HK-2 (cell line): ENCODE measurements at regions not wholly inside any gene's neighbourhood (a gene's known extent, or its start where the extent isn't known, plus 50 kb on each side); places are given as distances from the start of the nearest gene placed in this dataset.

Experiments
- DNase-seq: peaks from one replicate; pipeline ENCODE4 v3.0.0-alpha.2; 2018; ENCODE audit not compliant: unreplicated experiment

DNA sequence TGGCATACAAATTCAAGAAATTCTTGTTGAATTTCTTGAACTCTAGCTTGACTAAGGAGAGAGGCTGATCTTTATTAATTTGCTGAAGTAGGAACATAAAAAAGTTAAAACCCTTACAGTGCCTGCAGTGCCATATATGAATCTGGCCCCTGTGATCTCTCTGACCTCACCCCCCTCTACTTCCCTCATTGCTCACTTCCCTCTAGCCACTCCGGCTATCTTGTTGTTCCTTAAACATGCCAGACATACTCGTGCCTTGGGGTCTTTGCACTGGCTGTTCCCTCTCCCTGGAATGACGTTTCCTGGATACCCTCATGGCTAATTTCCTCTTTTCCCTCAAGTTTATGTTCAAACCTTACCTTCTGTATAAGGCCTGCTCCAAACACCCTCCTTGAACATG is 246.3 kb upstream of the SIX2 start:
- DNase-seq, result no peak

DNA sequence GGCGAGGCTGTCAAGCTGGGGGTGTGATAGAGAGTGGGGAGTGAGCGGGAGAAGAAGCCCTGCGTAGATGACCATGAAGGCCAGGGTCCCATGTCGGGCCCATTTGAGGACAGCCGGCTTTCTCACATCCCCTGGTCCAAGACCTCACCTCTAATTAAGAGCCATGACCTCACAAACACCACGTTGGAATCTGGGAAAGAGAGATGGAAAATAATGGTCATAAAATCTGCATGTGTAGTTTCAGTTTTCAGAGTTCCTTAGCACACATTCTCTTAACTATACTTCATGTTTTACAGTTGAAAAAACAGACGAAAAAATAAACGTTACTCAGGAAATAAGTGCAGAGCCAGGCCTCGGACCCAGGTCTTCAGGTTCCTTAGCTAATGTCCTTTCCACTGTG is 244.8 kb upstream of the SIX2 start:
- DNase-seq, result no peak

- DNase-seq, result no peak
Measured at GRCh38 chr2:45253151-45253550, 243.9 kb upstream of the SIX2 start.

- no peak for DNase-seq
Measured at GRCh38 chr2:45250176-45250575, 240.9 kb upstream of the SIX2 start.

DNA sequence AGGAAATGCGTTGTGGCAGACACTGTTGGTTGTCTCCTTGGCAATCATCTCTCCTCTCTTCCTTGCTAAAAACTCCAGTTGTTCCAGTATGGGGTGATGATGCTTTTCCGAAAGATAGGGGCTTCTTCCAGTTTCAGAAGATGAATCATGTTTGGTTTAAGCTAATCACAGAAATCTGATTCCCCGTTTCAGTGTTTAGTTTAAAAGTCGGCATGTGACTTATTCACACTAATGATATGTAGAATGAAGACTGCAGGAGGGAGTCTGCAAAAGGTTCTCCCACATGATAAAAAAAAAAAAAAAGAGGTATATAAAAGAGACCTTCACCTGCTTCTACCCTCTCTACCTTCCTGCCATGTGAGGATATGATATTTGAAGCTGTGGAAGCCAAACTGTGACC is 239.0 kb upstream of the SIX2 start:
- DNase-seq, result no peak

GRCh38 chr2:45244928-45245327 is 235.7 kb upstream of the SIX2 start:
- DNase-seq, result no peak

GRCh38 chr2:45242161-45242741 is 233.0 kb upstream of the SIX2 start:
- no peak for DNase-seq

DNA sequence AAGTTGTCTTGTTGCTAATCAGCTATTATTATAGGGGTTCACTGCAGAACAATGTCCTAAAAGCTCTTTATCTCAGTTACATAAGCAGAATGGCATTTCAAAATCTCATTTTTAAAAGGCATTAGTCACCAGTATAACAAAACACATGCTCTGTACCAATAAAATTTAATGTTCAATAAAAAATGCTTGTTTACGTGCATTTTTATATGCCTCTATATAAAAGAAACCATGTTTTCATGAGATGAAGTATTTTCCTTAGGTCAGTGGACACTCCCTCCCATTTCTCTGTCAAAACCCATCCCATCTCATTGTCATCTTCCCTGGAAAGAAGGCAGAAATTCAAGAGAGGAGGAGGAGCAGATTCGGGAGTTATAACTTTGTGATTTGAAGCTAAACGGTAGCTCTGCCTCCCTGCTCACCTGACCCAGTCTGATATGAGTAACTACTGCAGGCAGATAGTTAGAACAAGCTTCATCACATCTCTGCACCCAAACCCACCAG is 231.9 kb upstream of the SIX2 start:
- no peak for DNase-seq

DNA sequence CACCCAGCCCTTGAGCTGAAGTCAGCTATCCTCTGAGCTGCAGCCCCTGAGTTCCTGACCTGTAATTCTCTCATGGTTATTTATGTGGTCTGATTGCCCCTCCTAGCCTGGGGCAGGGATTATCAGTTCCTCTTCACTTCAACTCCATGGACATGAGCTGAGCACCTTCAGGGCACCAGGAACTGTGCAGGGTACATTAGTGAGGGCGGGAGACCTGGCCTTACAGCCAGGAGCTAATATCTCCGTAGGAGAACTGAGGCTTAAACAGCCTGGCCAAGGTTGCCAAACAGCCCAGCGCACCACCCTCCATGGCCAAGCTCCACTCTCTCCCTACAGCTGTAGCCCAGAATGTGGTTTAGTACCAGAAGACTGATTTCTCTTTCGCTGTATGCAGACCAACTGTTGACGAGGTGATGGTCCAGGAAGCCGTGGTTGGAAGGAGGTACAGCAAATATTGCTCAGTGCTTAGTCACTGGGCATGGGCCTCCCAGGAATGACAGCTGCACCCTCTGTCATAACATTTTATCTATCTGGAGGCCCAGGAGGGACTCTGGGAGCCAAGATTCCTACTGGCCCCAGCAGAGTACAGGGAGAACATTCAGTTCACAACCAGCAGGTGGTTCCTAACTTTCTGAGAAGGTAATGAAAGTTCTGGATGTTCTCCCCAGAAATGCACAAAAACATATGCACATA is 228.7 kb upstream of the SIX2 start:
- peak; percentile 53 for DNase-seq

DNA sequence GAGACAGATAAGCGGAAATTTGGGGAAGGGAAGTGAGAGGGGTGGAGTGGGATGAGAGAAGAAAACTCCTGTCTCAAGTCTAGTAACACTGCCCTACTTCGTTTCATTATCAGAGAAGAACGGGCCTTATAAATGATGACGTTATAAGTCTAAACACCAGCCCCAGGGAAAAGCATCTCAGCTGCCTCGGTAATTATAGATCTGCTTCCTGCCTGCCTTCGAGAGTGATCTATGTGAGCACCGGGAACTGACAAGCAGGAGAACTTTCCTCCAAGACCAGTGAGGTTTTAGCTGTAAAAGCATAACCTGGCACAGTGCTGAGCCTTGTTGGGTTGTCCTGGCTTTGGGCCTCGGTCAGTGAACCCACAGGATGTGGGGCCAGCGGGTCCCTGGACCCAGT is 227.9 kb upstream of the SIX2 start:
- DNase-seq, result no peak

DNA sequence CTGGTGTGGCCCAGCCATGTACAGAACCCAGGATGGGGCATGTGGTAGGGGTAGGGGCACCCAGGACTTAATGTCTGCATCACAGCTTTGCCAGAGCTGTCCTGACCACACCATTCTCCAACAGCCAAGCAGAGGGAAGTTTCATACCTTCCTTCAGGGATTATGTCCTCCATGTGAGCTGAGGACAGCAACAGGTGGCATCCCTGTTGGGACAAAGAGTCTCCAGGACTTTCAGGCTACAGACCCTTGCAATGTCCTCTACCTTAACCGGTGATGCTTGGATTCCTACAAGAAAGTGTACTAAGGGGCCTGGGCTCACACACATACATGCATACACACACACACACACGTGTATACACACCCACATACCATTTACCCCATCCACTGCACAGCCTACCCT is 227.0 kb upstream of the SIX2 start:
- DNase-seq, result no peak

DNA sequence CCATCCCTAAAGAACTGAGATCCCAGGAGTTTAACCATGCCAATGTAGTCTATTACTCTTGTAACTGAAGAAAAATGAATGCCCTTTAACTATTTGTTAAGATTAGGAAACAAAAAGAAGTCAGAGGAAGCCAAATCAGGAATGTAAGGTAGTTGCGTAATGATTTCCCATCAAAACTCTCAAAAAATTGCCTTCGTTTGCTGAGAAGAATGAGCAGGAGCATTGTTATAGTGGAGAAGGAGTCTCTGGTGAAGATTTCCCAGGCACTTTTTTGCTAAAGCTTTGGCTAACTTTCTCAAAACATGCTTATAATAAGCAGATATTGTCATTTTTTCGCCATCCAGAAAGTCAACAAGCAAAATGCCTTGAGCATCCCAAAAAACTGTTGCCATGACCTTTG is 224.0 kb upstream of the SIX2 start:
- DNase-seq, result no peak

- no peak for DNase-seq
Measured at GRCh38 chr2:45232818-45233217, 223.6 kb upstream of the SIX2 start.

DNA sequence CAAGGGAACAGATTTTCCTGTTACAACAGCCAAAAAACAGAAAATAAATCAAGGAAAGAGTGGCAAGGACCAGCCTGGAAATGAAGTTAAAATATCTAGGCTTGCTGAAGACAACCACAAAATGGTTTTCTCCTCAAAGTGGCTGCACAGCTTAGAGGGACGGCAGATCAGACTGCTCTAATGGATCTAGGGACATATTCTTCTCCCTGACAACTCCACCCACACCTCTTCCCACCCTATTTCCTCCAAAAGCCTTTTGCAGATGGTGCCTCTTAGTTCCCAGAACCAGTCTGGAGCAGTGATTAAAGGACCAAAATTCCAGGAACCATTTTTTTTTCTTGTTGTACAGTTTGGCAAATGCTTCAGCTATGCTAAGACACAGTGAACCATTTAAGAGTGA is 220.2 kb upstream of the SIX2 start:
- no peak for DNase-seq

DNA sequence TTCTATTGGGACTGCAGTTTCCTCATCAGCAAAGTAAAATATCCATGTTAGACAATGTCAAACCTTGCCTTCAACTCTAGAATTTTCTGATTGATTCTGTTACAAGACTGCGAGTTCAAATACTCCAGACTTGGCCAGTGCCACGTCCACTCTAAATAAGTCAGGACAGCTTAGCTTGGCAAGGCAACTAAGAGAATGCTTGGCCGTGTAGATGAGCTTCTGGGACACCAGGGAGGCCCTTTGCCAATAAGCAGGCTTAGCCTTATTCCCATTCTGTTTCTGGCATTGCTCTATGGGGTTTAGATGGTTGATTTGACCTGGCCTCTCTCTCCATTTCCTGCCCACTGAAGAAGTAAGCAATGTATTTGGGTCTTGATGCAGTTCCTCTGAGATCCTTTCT is 218.1 kb upstream of the SIX2 start:
- DNase-seq, result no peak

GRCh38 chr2:45224993-45225380 is 215.7 kb upstream of the SIX2 start:
- no peak for DNase-seq

DNA sequence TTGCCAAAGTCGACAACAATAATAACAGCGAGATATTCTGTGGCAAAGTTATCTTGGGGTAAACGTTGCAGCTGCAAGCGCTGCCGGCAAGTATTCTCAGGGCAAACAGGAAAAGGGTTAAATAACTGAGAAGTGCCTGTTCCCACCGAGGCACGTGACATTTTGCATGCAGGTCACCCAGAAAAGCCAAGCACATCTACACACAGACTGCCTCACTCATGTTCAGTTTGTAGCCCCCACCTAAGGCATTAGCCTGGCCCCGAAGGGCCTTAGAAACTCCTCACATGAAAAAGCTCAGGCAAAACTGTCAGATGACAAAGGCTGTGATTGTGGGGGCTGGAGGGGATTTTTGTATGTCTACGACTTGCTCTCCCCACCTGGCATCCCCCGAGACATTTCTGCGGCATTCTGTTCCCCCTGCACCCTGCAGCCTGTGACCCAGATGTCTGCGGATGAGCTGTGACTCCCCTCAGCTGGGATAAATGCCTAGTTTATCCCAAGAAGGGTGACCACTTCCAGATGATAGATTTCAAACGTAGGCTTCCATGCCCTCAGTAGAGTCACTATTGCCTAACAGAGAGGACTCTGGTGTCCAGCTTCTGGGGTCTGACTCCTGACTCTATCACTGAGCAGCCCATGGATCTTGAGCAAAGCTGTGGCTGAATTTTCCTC is 215.2 kb upstream of the SIX2 start:
- no peak for DNase-seq

DNA sequence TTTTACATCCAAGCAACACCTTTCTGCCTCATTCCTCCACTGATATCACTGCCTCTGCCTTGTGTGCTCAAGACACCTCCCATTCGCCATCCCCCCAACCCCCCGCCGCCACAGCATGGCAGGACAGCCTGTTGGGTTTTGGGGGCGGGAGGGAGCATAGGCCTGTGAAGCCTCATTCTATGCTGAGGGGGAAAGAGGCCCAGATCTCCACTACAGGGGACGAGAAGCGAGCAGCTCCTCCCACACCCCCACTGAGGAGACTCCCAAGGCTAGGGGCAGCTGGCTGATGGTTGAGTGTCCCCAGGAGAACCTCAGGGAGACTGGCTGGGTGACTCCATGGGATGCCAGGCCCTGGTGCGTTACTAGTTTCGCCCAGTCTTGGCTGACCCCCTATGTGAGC is 214.3 kb upstream of the SIX2 start:
- DNase-seq, result no peak

DNA sequence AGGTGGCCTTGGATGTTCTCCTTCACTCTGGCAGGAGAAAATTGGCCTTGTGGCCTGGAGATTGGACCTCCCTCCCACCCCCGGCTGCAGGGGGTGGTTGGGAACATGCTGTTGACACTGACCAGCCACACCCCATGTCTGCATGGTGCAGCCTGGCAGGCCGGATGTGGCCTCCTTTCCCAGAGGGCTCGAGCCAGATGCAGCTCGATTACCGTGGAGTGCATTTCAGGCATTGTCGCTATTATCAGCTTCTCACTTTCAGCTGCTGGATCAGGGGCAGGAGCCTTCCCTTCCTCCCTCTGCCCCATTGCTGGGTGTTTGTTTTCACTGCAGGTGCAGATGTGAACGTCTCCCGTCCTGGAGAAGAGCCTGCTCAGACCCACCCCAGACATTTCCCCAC is 211.0 kb upstream of the SIX2 start:
- no peak for DNase-seq

GRCh38 chr2:45218931-45219339 is 209.7 kb upstream of the SIX2 start:
- DNase-seq, result no peak

DNA sequence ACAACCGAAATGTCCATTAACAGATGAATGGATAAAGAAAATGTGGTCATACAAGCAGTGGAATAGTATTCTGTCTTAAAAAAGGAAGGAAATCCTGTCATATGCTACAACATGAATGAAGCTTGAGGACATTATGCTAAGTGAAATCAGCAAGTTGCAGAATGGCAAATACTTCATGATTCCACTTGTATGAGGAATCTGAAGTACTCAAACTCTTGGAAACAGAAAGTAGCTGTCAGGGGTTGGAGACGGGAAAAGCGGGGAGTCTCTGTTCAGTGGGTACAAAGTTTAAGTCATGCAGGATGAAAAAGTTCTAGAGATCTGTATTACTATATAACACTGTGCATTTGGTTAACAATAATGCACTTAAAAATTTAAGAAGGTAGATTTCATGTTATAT is 209.0 kb upstream of the SIX2 start:
- no peak for DNase-seq

DNA sequence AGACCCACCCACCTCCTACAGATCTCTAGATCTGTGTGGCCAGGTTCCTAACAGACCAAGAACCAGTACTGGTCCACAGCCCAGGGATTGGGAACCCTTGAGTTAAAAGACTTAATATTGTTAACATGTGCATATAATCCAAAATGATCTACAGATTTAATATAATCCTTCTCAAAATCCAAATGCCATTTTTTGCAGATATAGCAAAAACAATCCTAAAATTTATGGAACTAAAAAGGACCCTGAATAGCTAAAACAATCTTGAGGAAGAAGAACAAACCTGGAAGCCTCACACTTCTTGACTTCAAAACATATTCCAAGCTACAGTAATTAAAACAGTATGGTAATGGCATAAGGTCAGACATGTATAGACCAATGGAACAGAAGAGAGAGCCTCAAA is 206.9 kb upstream of the SIX2 start:
- no peak for DNase-seq

DNA sequence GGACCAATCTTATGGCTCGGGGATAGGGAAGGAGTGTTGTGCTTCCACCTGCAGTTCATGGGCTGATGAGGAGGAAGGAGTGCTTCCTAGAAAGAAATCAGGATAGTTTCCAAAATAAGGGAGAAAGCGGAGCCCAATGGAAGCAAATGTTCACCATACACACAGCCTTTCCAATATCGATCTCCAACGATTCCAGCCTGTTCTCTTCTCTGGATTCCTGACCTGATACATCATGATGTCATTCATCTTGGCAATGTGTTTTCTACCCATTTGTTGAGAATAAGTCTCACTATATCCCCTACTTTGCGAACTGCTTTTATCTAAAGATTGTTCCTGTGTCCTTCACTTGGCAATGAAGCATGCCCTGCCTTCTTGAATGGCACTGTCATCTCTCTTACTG is 205.3 kb upstream of the SIX2 start:
- no peak for DNase-seq
